ENCODE measurements at regions not wholly inside any gene's neighbourhood (a gene's known extent, or its start where the extent isn't known, plus 50 kb on each side); places are given as distances from the start of the nearest gene placed in this dataset.

- no peak for TF ChIP-seq JUN (IDR thresholded peaks at IDR 0.05; ENCODE audit: borderline replicate concordance, insufficient read depth, insufficient read length, low read depth)
- no peak for TF ChIP-seq CTCF (IDR thresholded peaks at IDR 0.05; ENCODE audit: extremely low read depth in 1 of 2, insufficient read depth in 1 of 2, low read depth in 1 of 2, low read length in 2 of 2)
- no peak for TF ChIP-seq MYC (IDR thresholded peaks at IDR 0.05; ENCODE audit: low read depth, low read length)
- no peak for TF ChIP-seq FOS (IDR thresholded peaks at IDR 0.05; ENCODE audit: borderline replicate concordance, insufficient read depth, low read length)
- TF ChIP-seq MAX (IDR thresholded peaks at IDR 0.05; ENCODE audit: insufficient read depth, insufficient read length): no peak
- no peak for TF ChIP-seq POLR2A (IDR thresholded peaks at IDR 0.05; ENCODE audit: low read depth, low read length)
- Histone ChIP-seq H3K4me2 (ENCODE audit: insufficient read depth, low read length) (no peak overlapping the region), H4K20me1 (replicated peaks; ENCODE audit: control insufficient read depth, extremely low read depth, insufficient read depth, low read length) (no peaks in the 10 kb centered on the region), H3K4me3 (replicated peaks in 1 of 3; ENCODE audit: insufficient read depth in 1 of 3, low read depth in 1 of 3, low read length in 3 of 3) (no peak overlapping the region), H3K27me3 (ENCODE audit: control insufficient read depth in 2 of 2, insufficient read depth in 2 of 2, low read length in 2 of 2) (no peaks in the 10 kb centered on the region), H3K9me1 (replicated peaks; ENCODE audit: control insufficient read depth, extremely low read depth, insufficient read depth, low read length) (no peaks in the 10 kb centered on the region), H3K36me3 (ENCODE audit: control insufficient read depth in 2 of 2, extremely low read depth in 1 of 2, insufficient read depth in 2 of 2, low read length in 2 of 2) (no peaks in the 10 kb centered on the region), H3K4me1 (ENCODE audit: control insufficient read depth, extremely low read depth, insufficient read depth, low read length) (no peaks in the 10 kb centered on the region), H3K27ac (ENCODE audit: insufficient read depth, low read depth, low read length) (no peak overlapping the region), H2AFZ (ENCODE audit: low read depth, low read length) (no peak overlapping the region), H3K79me2 (ENCODE audit: control insufficient read depth, insufficient read depth, low read length) (no peaks in the 10 kb centered on the region), H3K9ac (replicated peaks; ENCODE audit: extremely low read depth, insufficient read depth, low read length) (no peak overlapping the region), H3K9me3 (replicated peaks; ENCODE audit: control insufficient read depth, insufficient read depth, low read length) (no peaks in the 10 kb centered on the region)
- no peak for FAIRE-seq
- DNase-seq (ENCODE audit: low read depth, low spot score): no peak
- no TSS peak for BruUV-seq (replicated peaks)
- POLR2A ChIA-PET: no interaction called here
- dilution Hi-C loops (cut with MboI; ENCODE audit: extremely low pct_ligation_motif_present, low sequenced_read_pairs): no loop called here
- CTCF ChIA-PET: interaction anchor here (1.3 kb wide), 1 partner anchor 373 kb away, joined by 8 read pairs; no protein-coding TSS in a partner anchor
- intact Hi-C loops (cut with micrococcal nuclease): no loop called here
These were observed 142.0 kb downstream of the RBMX2 start for GRCh38 chrX:130543603-130544325.
